Prostate gland (tissue), 2 donors: ENCODE measurements at regions not wholly inside any gene's neighbourhood (a gene's known extent, or its start where the extent isn't known, plus 50 kb on each side); places are given as distances from the start of the nearest gene placed in this dataset.

Experiments used
- DNase-seq: peaks from one replicate; pipeline ENCODE4 v3.0.0-alpha.2; 2019; ENCODE audit warnings: low spot score
- H3K27ac ChIP-seq, 2 donors: fragments of 200-600 bp; sonication (generic); 2 replicates each; pipeline ENCODE4 v1.5.1; 2017 to 2019
- H3K27me3 ChIP-seq: fragments of 200-600 bp; sonication (generic); replicated peaks from 2 replicates; pipeline ENCODE4 v1.5.1; 2019; ENCODE audit not compliant: insufficient read depth
- H3K36me3 ChIP-seq, 2 donors: fragments of 200-600 bp; sonication (generic); 1 replicate in 1 of 2; 2 replicates in 1 of 2; pipeline versions ENCODE4 v1.5.1 to v1.8.1; 2017 to 2019
- H3K4me1 ChIP-seq: fragments of 200-600 bp; sonication (generic); replicated peaks from 2 replicates; pipeline ENCODE4 v1.5.1; 2019
- H3K4me3 ChIP-seq, 2 donors: fragments of 200-600 bp; sonication (generic); 2 replicates each; pipeline ENCODE4 v1.5.1; 2017 to 2019
- H3K9me3 ChIP-seq: fragments of 200-600 bp; sonication (generic); 2 replicates; pipeline ENCODE4 v1.5.1; 2017
- POLR2A ChIP-seq: fragments of 450-650 bp; IDR thresholded peaks from one replicate; pipeline ENCODE4 v1.6.1; 2016; ENCODE audit warnings: antibody characterized with exemption, mild to moderate bottlenecking
- POLR2AphosphoS5 ChIP-seq: sonication (generic); formaldehyde crosslinking; IDR thresholded peaks from one replicate; pipeline ENCODE4 v1.6.1; 2017; ENCODE audit warnings: antibody characterized with exemption
- WGBS: methylation state at CpG from one replicate; pipeline ENCODE4 v1.1.5; 2018; 5-methylcytosine and 5-hydroxymethylcytosine counted together
- intact Hi-C: fragments of 100-400 bp; cut with DNase I; formaldehyde crosslinking; loops from one replicate; pipeline ENCODE4 v1.14.2; 2022
- TF ChIP-seq, protein P1 (sequence below), 4 experiments: fragments of 200-600 bp in 2 of 4; fragments of 450-650 bp in 2 of 4; sonication (generic) in 2 of 4; IDR thresholded peaks; 1 replicate in 3 of 4; 2 replicates in 1 of 4; pipeline ENCODE4 v1.5.1; 2016 to 2019; ENCODE audit warnings: antibody characterized with exemption in 4 of 4, mild to moderate bottlenecking in 2 of 4, moderate library complexity in 2 of 4

GRCh38 chr20:48259456-48259855 lies 474.2 kb upstream of the SULF2 start:
- H3K27me3 ChIP-seq, result no peaks in the 10 kb centered on the region
- no peaks in the 10 kb centered on the region for H3K4me1 ChIP-seq
- DNase-seq, result no peak
- intact Hi-C loops, result no loop called here
- H3K4me3 ChIP-seq, result no peak overlapping the region
- no peaks in the 10 kb centered on the region for H3K9me3 ChIP-seq
- 84% methylated on average over 6 of the region's 6 CpGs for WGBS
- H3K27ac ChIP-seq, result no peak overlapping the region
- H3K36me3 ChIP-seq, result no peaks in the 10 kb centered on the region
- TF ChIP-seq POLR2AphosphoS5, result no peak
- TF ChIP-seq POLR2A, result no peak
- TF ChIP-seq, protein P1, sequence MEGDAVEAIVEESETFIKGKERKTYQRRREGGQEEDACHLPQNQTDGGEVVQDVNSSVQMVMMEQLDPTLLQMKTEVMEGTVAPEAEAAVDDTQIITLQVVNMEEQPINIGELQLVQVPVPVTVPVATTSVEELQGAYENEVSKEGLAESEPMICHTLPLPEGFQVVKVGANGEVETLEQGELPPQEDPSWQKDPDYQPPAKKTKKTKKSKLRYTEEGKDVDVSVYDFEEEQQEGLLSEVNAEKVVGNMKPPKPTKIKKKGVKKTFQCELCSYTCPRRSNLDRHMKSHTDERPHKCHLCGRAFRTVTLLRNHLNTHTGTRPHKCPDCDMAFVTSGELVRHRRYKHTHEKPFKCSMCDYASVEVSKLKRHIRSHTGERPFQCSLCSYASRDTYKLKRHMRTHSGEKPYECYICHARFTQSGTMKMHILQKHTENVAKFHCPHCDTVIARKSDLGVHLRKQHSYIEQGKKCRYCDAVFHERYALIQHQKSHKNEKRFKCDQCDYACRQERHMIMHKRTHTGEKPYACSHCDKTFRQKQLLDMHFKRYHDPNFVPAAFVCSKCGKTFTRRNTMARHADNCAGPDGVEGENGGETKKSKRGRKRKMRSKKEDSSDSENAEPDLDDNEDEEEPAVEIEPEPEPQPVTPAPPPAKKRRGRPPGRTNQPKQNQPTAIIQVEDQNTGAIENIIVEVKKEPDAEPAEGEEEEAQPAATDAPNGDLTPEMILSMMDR (IDR thresholded peaks at IDR 0.05), result no peak

DNA sequence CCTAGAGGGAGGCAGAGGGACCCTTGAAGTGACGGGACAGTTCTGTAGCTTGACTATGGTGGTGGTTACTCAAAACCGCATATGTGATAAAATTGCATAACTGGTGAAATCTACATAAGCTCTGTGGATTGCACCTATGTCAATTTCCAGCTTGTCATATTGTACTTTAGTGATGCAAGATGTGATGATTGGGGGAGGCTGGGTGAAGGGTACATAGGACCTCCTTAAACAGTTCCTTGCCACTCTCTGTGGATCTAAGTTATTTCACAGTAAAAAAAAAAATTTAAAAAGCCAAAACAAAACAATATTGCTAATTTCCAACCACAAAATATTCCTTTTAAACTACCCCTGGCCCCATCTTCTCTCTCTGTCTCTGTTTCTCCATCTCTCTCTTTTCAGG lies 472.6 kb upstream of the SULF2 start:
- Histone ChIP-seq H3K27me3 (no peaks in the 10 kb centered on the region), H3K27ac (no peak overlapping the region), H3K4me3 (no peak overlapping the region), H3K9me3 (no peaks in the 10 kb centered on the region), H3K4me1 (no peaks in the 10 kb centered on the region), H3K36me3 (no peaks in the 10 kb centered on the region)
- TF ChIP-seq POLR2A, result no peak
- no peak for TF ChIP-seq POLR2AphosphoS5
- TF ChIP-seq, protein P1 (IDR thresholded peaks at IDR 0.05), result no peak
- WGBS, result 100% methylated on average over 2 of the region's 2 CpGs
- no peak for DNase-seq
- intact Hi-C loops, result no loop called here

DNA sequence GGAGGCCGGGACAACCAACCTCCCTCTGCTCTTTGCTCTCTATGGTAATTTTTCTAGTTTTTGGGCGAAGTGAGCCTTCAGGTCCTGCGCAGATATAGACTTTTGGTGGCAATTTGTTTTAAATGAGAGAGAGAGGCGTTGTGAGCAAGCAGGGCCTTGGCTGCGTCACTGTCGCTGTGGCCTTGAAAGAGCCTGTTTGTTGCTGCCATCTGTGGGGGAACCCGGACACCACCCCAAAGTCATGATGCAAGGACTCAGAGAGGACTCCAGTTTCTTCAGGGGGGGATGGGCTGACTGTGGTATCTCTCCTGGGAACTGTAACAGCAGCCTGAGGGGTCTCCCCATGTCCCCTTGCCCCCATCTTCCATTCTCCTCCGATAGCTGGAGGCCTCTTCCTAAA lies 462.7 kb upstream of the SULF2 start:
- no peak for DNase-seq
- WGBS, result 92% methylated on average over 8 of the region's 8 CpGs

DNA sequence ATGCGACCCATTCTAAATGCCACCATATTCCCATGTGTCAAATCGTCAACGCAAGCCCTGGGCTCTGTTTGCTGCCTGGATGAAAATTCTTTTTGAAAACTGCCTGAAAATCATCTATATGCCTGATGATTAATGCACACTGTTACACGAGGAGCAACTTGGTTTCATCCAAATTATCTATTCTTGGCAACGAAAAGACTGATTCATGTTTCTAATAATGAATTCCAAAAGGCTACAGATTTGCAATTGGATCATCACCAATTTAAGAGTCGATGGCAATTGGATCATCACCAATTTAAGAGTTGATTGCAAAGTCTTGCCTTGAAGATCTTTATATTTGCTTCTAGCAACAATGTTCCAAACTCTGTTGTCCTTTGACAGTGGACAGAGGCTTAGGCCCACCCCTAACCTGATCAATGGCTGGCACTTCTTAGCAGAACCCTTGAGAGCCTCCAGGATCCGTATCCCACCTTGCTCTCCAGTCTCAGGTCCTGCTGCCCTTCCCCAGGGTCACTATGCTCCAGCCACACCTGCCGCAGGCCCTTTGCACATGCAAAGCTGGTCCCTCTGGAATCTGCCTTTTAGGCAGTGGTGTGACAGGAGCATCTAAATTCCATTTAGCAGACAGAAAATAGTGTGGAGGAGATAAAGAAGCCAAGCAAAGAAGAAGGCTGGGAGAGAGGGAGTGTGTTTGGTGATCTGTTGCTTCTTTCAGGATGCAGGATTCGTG lies 460.9 kb upstream of the SULF2 start:
- no peaks in the 10 kb centered on the region for H3K9me3 ChIP-seq
- no peaks in the 10 kb centered on the region for H3K36me3 ChIP-seq
- TF ChIP-seq POLR2AphosphoS5, result no peak
- TF ChIP-seq, protein P1 (IDR thresholded peaks at IDR 0.05), result no peak
- TF ChIP-seq POLR2A, result no peak
- no peaks in the 10 kb centered on the region for H3K27me3 ChIP-seq
- no peak overlapping the region for H3K4me3 ChIP-seq
- no peak overlapping the region for H3K27ac ChIP-seq
- intact Hi-C loops, result no loop called here
- WGBS, result 60% methylated on average over 9 of the region's 9 CpGs
- H3K4me1 ChIP-seq, result no peaks in the 10 kb centered on the region
- no peak for DNase-seq

More for the DNA sequence above, 462.7 kb upstream of the SULF2 start:
- no peak for TF ChIP-seq POLR2A
- TF ChIP-seq, protein P1 (IDR thresholded peaks at IDR 0.05), result no peak
- TF ChIP-seq POLR2AphosphoS5, result no peak
- H3K4me1 ChIP-seq, result no peaks in the 10 kb centered on the region
- H3K27ac ChIP-seq, result no peak overlapping the region
- intact Hi-C loops, result no loop called here
- no peak overlapping the region for H3K4me3 ChIP-seq
- H3K36me3 ChIP-seq, result no peaks in the 10 kb centered on the region
- H3K9me3 ChIP-seq, result no peaks in the 10 kb centered on the region
- no peaks in the 10 kb centered on the region for H3K27me3 ChIP-seq

GRCh38 chr20:48242623-48243022 lies 457.3 kb upstream of the SULF2 start:
- no peak overlapping the region for H3K4me3 ChIP-seq
- intact Hi-C loops, result no loop called here
- 93% methylated on average over 8 of the region's 8 CpGs for WGBS
- no peaks in the 10 kb centered on the region for H3K4me1 ChIP-seq
- DNase-seq, result no peak
- no peaks in the 10 kb centered on the region for H3K27me3 ChIP-seq
- TF ChIP-seq POLR2A (no peak), POLR2AphosphoS5 (no peak)
- TF ChIP-seq, protein P1 (IDR thresholded peaks at IDR 0.05), result no peak
- no peaks in the 10 kb centered on the region for H3K9me3 ChIP-seq
- no peak overlapping the region for H3K27ac ChIP-seq
- H3K36me3 ChIP-seq, result no peaks in the 10 kb centered on the region
